Activated T-helper 2 cell treated with anti-CD3 and anti-CD28 coated beads, Interferon-gamma antibody, Interleukin-2, Interleukin-4, amounts not matched to agents 10 μg/mL and 5 μg/mL and 100 μg/mL, durations not matched to agents 14 hours and 24 hours and 36 hours (primary cell): ENCODE measurements at regions not wholly inside any gene's neighbourhood (a gene's known extent, or its start where the extent isn't known, plus 50 kb on each side); places are given as distances from the start of the nearest gene placed in this dataset.
"Not testable (repeated sequence)": the region's sequence is repeated elsewhere in the genome, so short reads cannot be mapped to it uniquely, and the experiment has no call there.

Experiments
- DNase-seq: peaks from one replicate; pipeline ENCODE4 v3.0.0; 2021; ENCODE audit warnings: low spot score
- H3K27ac Mint-ChIP-seq: one replicate; pipeline ENCODE4 v1.8.0; 2021; ENCODE audit warnings: mixed read lengths
- H3K27me3 Mint-ChIP-seq: one replicate; pipeline ENCODE4 v1.8.0; 2021; ENCODE audit warnings: low read depth, mixed read lengths
- H3K36me3 Mint-ChIP-seq: one replicate; pipeline ENCODE4 v1.8.0; 2021; ENCODE audit warnings: low read depth, mixed read lengths
- H3K4me1 Mint-ChIP-seq: one replicate; pipeline ENCODE4 v1.8.0; 2021; ENCODE audit warnings: low read depth, mixed read lengths
- H3K4me3 Mint-ChIP-seq: one replicate; pipeline ENCODE4 v1.8.0; 2021; ENCODE audit warnings: low read depth, mild to moderate bottlenecking, moderate library complexity, mixed read lengths
- H3K9me3 Mint-ChIP-seq: one replicate; pipeline ENCODE4 v1.8.0; 2021; ENCODE audit warnings: mixed read lengths
- intact Hi-C: fragments of 100-400 bp; cut with micrococcal nuclease; formaldehyde crosslinking; loops from one replicate; pipeline ENCODE4 v1.15.1; 2023

DNA sequence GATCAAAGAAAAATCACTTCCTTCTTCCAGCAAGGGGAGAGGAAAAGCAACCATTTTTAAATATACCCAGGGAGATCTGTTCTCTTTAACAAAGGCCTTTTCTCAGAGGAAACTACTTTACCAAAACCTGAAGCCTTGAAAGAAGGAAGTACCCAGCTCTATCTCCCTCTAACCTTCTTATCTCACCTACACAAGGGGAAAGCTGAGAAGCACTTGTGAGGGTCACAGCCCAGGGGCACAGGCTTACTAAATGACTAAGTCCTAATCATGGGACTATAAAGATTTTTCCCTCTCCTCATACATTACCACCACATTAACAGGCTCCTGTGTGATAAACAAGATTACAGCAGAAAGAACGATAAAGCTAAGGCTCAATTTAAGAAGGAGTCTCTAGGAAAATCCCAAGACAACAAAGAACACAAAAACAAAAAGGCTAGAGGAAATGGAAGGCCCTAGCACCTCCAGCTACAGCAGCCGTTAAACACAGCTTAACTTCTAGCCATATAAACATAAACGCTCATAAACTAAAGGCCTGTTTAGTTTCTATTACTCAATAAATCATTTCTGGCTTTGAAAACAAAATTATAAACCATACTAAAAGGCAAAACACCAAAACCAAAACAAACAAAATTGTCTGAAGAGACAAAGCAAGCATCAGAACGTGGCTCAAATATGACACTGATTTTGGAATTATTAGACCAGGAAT, 284.9 kb upstream of the ECI2 start:
- intact Hi-C loops, result no loop called here
- no peak overlapping the region for H3K27ac Mint-ChIP-seq
- H3K4me1 Mint-ChIP-seq, result no peaks in the 10 kb centered on the region

DNA sequence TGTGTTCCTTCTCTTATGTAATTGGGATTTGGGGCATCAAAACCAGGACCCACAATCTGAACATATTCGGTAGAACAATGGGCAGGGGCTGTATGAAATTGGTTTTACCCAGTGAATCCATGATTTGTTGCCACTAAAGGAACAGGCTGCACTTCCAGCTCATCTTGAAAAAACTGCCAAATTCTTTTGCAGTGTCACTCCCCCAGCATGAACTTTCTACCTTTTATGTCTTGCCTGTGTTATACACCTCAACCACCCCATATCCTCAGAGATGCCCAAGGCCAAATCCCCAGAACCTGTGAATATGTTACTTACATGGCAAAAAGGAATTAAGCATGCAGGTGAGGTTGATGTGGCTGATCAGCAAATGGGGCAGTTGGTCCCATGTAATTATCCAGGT, 280.2 kb upstream of the ECI2 start:
- Mint-ChIP-seq H3K4me1 (no peaks in the 10 kb centered on the region), H3K27me3 (no peaks in the 10 kb centered on the region), H3K9me3 (no peaks in the 10 kb centered on the region), H3K36me3 (no peaks in the 10 kb centered on the region), H3K27ac (no peak overlapping the region), H3K4me3 (no peak overlapping the region)
- no peak for DNase-seq
- intact Hi-C loops, result no loop called here

More for the DNA sequence above, 284.9 kb upstream of the ECI2 start:
- no peaks in the 10 kb centered on the region for H3K36me3 Mint-ChIP-seq
- no peak overlapping the region for H3K4me3 Mint-ChIP-seq
- no peak for DNase-seq
- H3K27me3 Mint-ChIP-seq, result no peaks in the 10 kb centered on the region
- H3K9me3 Mint-ChIP-seq, result peaks cover 4% of the 10 kb centered on the region

DNA sequence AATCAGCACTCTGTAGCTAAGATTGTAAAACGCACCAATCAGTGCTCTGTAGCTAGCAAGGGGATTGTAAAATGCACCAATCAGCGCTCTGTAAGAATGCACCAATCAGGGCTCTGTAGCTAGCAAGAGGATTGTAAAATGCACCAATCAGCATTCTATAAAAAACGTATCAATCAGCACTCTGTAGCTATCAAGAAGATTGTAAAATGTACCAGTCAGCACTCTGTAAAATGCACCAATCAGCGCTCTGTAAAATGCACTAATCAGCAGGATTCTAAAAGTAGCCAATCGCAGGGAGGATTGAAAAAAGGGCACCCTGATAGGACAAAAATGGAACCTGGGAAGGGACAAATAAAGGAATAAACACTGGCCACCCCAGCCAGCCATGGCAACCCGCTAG, 278.7 kb upstream of the ECI2 start:
- H3K36me3 Mint-ChIP-seq, H3K9me3 Mint-ChIP-seq, H3K4me3 Mint-ChIP-seq, intact Hi-C loops, H3K4me1 Mint-ChIP-seq, H3K27me3 Mint-ChIP-seq, H3K27ac Mint-ChIP-seq, DNase-seq: not testable (repeated sequence)

DNA sequence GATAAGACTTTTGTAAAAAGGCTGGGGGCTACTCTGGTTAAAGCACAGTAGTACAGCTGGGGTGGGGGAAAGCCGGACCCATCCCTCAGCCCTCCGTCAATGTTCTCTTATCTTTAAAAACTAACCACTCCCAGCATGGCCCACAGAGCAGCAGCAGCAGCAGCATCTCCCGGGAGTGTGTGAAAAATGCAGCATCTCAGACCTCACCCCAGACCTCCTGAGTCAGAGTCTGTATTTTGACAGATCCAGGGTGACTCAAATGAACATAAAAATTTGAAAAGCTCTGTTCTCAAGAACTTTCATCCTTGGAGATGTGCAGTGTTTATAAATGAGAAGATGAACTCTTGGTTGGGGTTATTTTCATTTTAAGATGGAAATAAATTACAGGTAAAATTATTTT, 277.7 kb upstream of the ECI2 start:
- intact Hi-C loops, result no loop called here

DNA sequence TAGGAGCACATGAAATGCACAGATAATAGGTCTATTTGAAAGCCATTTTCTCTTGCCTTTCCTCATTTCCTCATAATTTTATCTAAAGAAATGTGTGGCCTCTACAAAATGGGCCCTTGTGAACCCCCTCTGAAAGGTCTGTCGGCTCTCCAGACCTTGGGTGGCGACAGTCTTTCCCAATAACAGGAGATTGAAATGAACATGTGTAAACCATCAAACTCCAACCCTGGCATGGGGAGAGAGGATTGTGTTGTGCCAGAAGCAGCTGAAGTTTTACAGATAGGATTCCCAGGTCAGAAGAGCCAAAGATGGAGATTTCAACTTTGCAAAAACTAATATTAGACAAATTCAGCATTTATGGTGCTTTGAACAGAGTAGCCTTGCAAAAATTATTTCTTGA, 277.1 kb upstream of the ECI2 start:
- DNase-seq, result no peak
- H3K4me3 Mint-ChIP-seq, result no peak overlapping the region
- H3K9me3 Mint-ChIP-seq, result no peaks in the 10 kb centered on the region
- peaks cover 4% of the 10 kb centered on the region for H3K4me1 Mint-ChIP-seq
- H3K27me3 Mint-ChIP-seq, result no peaks in the 10 kb centered on the region
- no peak overlapping the region for H3K27ac Mint-ChIP-seq
- no peaks in the 10 kb centered on the region for H3K36me3 Mint-ChIP-seq
- intact Hi-C loops, result no loop called here

More for the DNA sequence above, 277.7 kb upstream of the ECI2 start:
- H3K27ac Mint-ChIP-seq, result no peak overlapping the region
- H3K36me3 Mint-ChIP-seq, result no peaks in the 10 kb centered on the region
- no peaks in the 10 kb centered on the region for H3K4me1 Mint-ChIP-seq
- no peak overlapping the region for H3K4me3 Mint-ChIP-seq
- DNase-seq, result no peak
- no peaks in the 10 kb centered on the region for H3K9me3 Mint-ChIP-seq
- no peaks in the 10 kb centered on the region for H3K27me3 Mint-ChIP-seq

DNA sequence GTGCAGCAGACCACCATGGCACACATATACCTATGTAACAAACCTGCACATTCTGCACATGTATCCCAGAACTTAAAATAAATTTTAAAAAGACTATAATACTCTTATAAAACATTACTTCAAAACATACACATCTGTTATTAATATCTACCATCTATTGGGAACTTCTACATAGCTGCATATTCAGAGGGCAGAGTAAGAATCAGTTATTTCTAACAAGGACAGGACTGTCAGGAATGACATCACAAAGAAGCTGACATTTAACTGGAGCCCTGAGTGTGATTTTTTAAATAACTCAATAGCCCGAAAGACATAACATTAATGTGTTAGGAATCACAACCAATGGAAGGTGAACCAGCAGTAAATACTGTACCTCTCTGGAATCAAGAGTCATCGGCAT, 276.7 kb upstream of the ECI2 start:
- Mint-ChIP-seq H3K27me3 (no peaks in the 10 kb centered on the region), H3K4me3 (no peak overlapping the region)
- intact Hi-C loops, result no loop called here

DNA sequence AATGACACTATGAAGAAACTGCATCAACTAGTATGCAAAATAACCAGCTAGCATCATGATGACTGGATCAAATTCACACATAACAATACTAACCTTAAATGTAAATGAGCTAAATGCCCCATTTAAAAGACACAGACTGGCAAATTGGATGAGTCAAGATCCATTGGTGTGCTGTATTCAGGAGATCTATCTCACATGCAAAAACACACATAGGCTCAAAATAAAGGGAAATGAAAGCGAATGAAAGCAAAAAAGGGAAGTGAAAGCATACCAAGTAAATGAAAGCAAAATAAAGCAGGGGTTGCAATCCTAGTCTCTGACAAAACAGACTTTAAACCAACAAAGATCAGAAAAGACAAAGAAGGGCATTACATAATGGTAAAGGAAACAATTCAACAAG, 272.3 kb upstream of the ECI2 start:
- H3K27ac Mint-ChIP-seq, intact Hi-C loops, H3K36me3 Mint-ChIP-seq, H3K4me3 Mint-ChIP-seq, H3K4me1 Mint-ChIP-seq, H3K27me3 Mint-ChIP-seq, H3K9me3 Mint-ChIP-seq, DNase-seq: not testable (repeated sequence)

More for the DNA sequence above, 276.7 kb upstream of the ECI2 start:
- DNase-seq, result no peak
- H3K36me3 Mint-ChIP-seq, result no peaks in the 10 kb centered on the region
- H3K27ac Mint-ChIP-seq, result no peak overlapping the region
- no peaks in the 10 kb centered on the region for H3K9me3 Mint-ChIP-seq
- H3K4me1 Mint-ChIP-seq, result peaks cover 4% of the 10 kb centered on the region

DNA sequence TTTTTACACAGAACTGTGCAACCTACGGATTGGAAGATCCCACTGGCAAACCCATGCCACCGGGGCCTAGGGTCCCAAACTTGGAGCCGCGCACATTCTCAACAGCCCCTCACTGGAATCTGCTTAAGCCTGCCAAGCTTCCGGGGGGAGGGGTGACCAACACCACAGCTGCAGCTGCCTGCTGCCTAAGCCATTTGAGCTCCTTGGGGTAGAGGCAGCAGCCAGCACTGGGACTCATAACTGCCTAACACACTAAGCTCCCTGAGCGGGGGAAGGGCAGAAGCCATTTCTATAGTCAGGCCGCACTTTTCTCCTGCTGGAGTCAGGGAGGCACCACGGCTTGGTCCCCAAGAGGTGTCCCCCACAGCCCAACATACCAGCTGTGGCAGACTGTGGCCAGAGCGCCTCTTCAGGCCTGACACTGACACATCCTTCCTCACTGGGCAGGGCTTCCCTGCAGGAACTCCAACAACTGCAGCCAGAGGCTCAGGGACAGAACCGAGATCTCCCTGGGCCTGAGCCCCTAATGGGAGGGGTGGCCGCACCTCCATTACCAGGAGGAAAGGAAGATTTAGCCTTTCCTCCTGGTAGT, 270.3 kb upstream of the ECI2 start:
- Mint-ChIP-seq H3K9me3 (no peaks in the 10 kb centered on the region), H3K27me3 (no peaks in the 10 kb centered on the region), H3K4me1 (peaks cover 4% of the 10 kb centered on the region), H3K36me3 (no peaks in the 10 kb centered on the region), H3K27ac (no peak overlapping the region), H3K4me3 (no peak overlapping the region)
- intact Hi-C loops, result no loop called here
- DNase-seq, result no peak

DNA sequence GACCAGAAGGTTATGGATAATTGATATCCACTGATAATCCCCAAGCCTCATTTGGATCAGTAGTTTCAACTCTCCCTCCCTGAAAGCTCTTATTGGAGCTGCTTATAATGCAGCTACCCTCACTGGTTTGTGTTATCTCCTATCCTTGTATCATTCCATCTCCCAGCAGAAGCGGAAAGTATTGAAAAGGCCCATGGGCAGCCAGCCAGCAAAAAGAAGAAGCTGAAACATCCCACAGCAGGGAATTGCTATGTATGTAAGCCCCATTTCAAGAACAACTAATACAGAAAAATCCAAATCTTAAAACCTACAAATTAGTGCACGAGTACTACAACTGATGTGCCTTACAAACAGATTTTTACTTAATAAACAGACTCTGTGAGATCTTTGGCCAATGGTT, 269.0 kb upstream of the ECI2 start:
- Mint-ChIP-seq H3K36me3 (no peaks in the 10 kb centered on the region), H3K9me3 (no peaks in the 10 kb centered on the region), H3K27ac (no peak overlapping the region), H3K4me3 (no peak overlapping the region), H3K27me3 (no peaks in the 10 kb centered on the region), H3K4me1 (peaks cover 4% of the 10 kb centered on the region)
- intact Hi-C loops, result no loop called here
- DNase-seq, result no peak

DNA sequence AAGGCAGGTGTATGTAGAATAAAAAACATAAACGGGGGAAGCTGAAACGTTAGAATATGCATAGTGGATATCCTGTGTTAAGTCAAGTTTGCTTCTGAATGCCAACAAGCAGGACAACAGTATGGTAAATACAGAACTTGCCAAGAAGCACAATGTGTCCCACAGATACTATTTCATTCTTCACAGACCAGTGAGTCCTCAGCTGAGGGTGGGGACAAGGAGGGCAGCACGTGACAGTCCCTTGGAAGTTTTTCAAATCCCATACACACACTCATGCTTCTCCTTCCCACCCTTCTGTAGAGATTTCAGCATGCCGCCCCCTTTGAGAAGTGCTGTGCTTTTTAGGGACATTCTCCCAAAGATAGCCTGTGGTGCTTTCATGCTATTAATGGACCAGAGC, 268.5 kb upstream of the ECI2 start:
- H3K27ac Mint-ChIP-seq, result no peak overlapping the region
- H3K9me3 Mint-ChIP-seq, result no peaks in the 10 kb centered on the region
- DNase-seq, result no peak
- H3K36me3 Mint-ChIP-seq, result no peaks in the 10 kb centered on the region
- no peaks in the 10 kb centered on the region for H3K27me3 Mint-ChIP-seq
- H3K4me3 Mint-ChIP-seq, result no peak overlapping the region
- H3K4me1 Mint-ChIP-seq, result peaks cover 4% of the 10 kb centered on the region
- intact Hi-C loops, result no loop called here

DNA sequence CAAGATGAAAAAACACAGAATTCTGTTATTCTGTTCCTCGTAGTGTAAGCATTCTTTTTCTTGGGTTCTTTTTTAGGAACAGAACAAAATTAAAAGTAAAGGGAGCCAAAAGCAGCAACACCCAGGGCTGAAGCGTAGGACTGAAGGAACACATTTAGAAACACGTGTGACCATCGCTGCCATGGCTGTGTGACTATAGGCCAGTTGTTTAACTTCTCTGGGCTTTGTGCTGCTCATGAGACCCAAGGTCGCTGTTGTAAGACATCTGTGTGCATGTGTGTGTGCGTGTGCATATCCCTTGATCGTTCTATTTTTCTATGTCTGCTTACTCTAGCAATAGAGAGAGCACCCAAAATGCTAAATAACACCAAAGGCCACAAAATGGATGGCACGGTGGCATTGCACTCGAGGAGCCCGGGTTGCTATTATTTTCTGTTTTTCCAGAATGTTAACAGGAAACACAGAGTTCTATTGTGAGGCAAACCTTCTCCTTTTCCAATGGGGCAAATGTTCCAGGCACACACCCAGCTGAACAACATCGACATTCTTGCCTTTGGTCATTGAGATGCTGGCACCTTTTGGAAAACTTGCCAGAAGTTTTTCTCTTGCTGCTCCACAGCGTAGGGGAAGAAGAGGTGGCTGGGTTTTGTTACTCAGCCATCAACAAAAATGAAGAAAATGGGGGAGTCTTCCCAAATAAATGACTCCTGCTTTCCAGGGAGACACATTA, 267.8 kb upstream of the ECI2 start:
- Mint-ChIP-seq H3K4me3 (no peak overlapping the region), H3K27me3 (no peaks in the 10 kb centered on the region), H3K36me3 (no peaks in the 10 kb centered on the region), H3K27ac (no peak overlapping the region), H3K4me1 (peaks cover 4% of the 10 kb centered on the region), H3K9me3 (no peaks in the 10 kb centered on the region)
- DNase-seq, result no peak
- intact Hi-C loops, result no loop called here

DNA sequence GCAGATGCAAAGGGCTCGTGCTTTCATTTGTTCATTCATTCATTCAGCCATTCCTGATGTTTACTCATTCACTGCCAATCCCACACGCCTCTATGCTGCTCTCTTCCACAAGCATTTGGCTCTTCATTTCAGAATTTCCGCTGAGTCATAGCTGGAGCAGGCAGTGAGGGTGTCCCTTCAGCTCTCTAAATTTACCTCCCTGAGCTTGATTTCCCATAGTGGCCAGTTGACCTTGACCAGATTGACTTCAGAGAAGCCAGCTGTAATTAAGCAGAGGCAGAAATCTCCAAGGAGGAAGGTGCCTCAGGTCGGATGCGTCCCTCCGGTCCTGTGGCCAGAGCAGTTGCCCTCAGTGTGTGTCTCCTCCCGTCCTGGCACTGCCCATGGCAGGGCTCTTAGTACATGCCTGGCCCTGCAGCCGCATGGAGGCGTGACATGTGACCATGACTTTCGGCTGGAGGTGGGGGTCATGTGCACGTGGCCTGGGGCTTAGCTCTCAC, 267.2 kb upstream of the ECI2 start:
- no peak overlapping the region for H3K27ac Mint-ChIP-seq
- intact Hi-C loops, result no loop called here
- no peaks in the 10 kb centered on the region for H3K27me3 Mint-ChIP-seq
- peaks cover under 1% of the 10 kb centered on the region for H3K4me1 Mint-ChIP-seq
- DNase-seq, result no peak
- no peaks in the 10 kb centered on the region for H3K36me3 Mint-ChIP-seq
- no peaks in the 10 kb centered on the region for H3K9me3 Mint-ChIP-seq
- no peak overlapping the region for H3K4me3 Mint-ChIP-seq
